Activated T-cell treated with anti-CD3 and anti-CD28 coated beads, Interleukin-2, amount 50 U/mL, for 72 hours (primary cell): ENCODE measurements at regions not wholly inside any gene's neighbourhood (a gene's known extent, or its start where the extent isn't known, plus 50 kb on each side); places are given as distances from the start of the nearest gene placed in this dataset.

ENCODE experiments used
- ATAC-seq, 2 donors: fragments of 150-1000 bp; cut with Tn5 transposase; replicated peaks in 1 of 2; 2 replicates each; pipeline ENCODE4 v1.10.0; 2021; ENCODE audit warnings: moderate library complexity in 2 of 2, mild to moderate bottlenecking in 1 of 2
- DNase-seq, 2 donors: peaks; one replicate each; pipeline ENCODE4 v3.0.0; 2021 to 2022; ENCODE audit warnings: mixed read lengths in 1 of 2
- H3K27ac Mint-ChIP-seq: one replicate; pipeline ENCODE4 v1.8.0; 2022; ENCODE audit warnings: mild to moderate bottlenecking, moderate library complexity, mixed read lengths
- H3K27me3 Mint-ChIP-seq: one replicate; pipeline ENCODE4 v1.8.0; 2022; ENCODE audit warnings: low read depth, mixed read lengths
- H3K36me3 Mint-ChIP-seq, 2 donors: one replicate each; pipeline ENCODE4 v1.8.0; 2022; ENCODE audit warnings: mixed read lengths in 2 of 2, mild to moderate bottlenecking in 1 of 2; ENCODE audit not compliant: insufficient read depth in 2 of 2
- H3K4me1 Mint-ChIP-seq: one replicate; pipeline ENCODE4 v1.8.0; 2022; ENCODE audit warnings: low read depth, mixed read lengths
- H3K4me3 Mint-ChIP-seq, 2 donors: one replicate each; pipeline ENCODE4 v1.8.0; 2022; ENCODE audit warnings: mild to moderate bottlenecking in 2 of 2, mixed read lengths in 2 of 2, moderate library complexity in 2 of 2
- H3K9me3 Mint-ChIP-seq, 2 donors: one replicate each; pipeline ENCODE4 v1.8.0; 2022; ENCODE audit warnings: mixed read lengths in 2 of 2

GRCh38 chr11:131146827-131147490 is 223.5 kb upstream of the NTM start:
- ATAC-seq, result no peak
- Mint-ChIP-seq H3K27me3 (no peaks in the 10 kb centered on the region), H3K4me1 (no peaks in the 10 kb centered on the region), H3K9me3 (peaks cover 0 to 2% of the 10 kb centered on the region in 2 donors), H3K36me3 (no peaks in the 10 kb centered on the region), H3K27ac (no peak overlapping the region), H3K4me3 (no peak overlapping the region)
- no peak for DNase-seq

- H3K4me3 Mint-ChIP-seq, result no peak overlapping the region
- DNase-seq (no peak), ATAC-seq (no peak)
- H3K27me3 Mint-ChIP-seq, result no peaks in the 10 kb centered on the region
- peaks cover 2 to 3% of the 10 kb centered on the region in 2 donors for H3K9me3 Mint-ChIP-seq
- H3K27ac Mint-ChIP-seq, result no peak overlapping the region
- H3K36me3 Mint-ChIP-seq, result no peaks in the 10 kb centered on the region
- H3K4me1 Mint-ChIP-seq, result no peaks in the 10 kb centered on the region
These were observed 216.1 kb upstream of the NTM start for GRCh38 chr11:131154351-131154750.

- Mint-ChIP-seq H3K27ac (no peak overlapping the region), H3K36me3 (no peaks in the 10 kb centered on the region), H3K27me3 (no peaks in the 10 kb centered on the region), H3K4me1 (no peaks in the 10 kb centered on the region), H3K4me3 (no peak overlapping the region), H3K9me3 (peaks cover 1 to 2% of the 10 kb centered on the region in 2 donors)
- no peak for ATAC-seq
- DNase-seq, result no peak
These were observed 212.7 kb upstream of the NTM start for GRCh38 chr11:131157678-131158077.

- DNase-seq, result no peak
- Mint-ChIP-seq H3K4me1 (no peaks in the 10 kb centered on the region), H3K27me3 (no peaks in the 10 kb centered on the region), H3K27ac (no peak overlapping the region), H3K36me3 (no peaks in the 10 kb centered on the region), H3K4me3 (no peak overlapping the region), H3K9me3 (no peaks in the 10 kb centered on the region)
- no peak for ATAC-seq
These were observed 209.6 kb upstream of the NTM start for GRCh38 chr11:131160846-131161245.

GRCh38 chr11:131163613-131164012 is 206.8 kb upstream of the NTM start:
- Mint-ChIP-seq H3K27ac (no peak overlapping the region), H3K4me3 (no peak overlapping the region), H3K36me3 (no peaks in the 10 kb centered on the region), H3K9me3 (no peaks in the 10 kb centered on the region), H3K27me3 (no peaks in the 10 kb centered on the region), H3K4me1 (no peaks in the 10 kb centered on the region)
- no peak for DNase-seq
- ATAC-seq, result no peak

GRCh38 chr11:131165036-131165435 is 205.4 kb upstream of the NTM start:
- Mint-ChIP-seq H3K9me3 (no peaks in the 10 kb centered on the region), H3K27me3 (no peaks in the 10 kb centered on the region), H3K27ac (no peak overlapping the region), H3K4me3 (no peak overlapping the region), H3K36me3 (no peaks in the 10 kb centered on the region), H3K4me1 (no peaks in the 10 kb centered on the region)
- DNase-seq (no peak), ATAC-seq (no peak)

GRCh38 chr11:131168839-131169713 is 201.3 kb upstream of the NTM start:
- Mint-ChIP-seq H3K9me3 (no peaks in the 10 kb centered on the region), H3K27me3 (no peaks in the 10 kb centered on the region), H3K36me3 (no peaks in the 10 kb centered on the region), H3K4me3 (no peak overlapping the region), H3K4me1 (no peaks in the 10 kb centered on the region), H3K27ac (no peak overlapping the region)
- DNase-seq (no peak), ATAC-seq (no peak)

GRCh38 chr11:131172011-131172410 is 198.4 kb upstream of the NTM start:
- Mint-ChIP-seq H3K27ac (no peak overlapping the region), H3K9me3 (no peaks in the 10 kb centered on the region), H3K36me3 (no peaks in the 10 kb centered on the region), H3K4me1 (no peaks in the 10 kb centered on the region), H3K4me3 (no peak overlapping the region), H3K27me3 (no peaks in the 10 kb centered on the region)
- DNase-seq (no peak), ATAC-seq (no peak)

GRCh38 chr11:131178020-131178419 is 192.4 kb upstream of the NTM start:
- no peak overlapping the region for H3K27ac Mint-ChIP-seq
- no peaks in the 10 kb centered on the region for H3K27me3 Mint-ChIP-seq
- H3K4me3 Mint-ChIP-seq, result no peak overlapping the region
- H3K9me3 Mint-ChIP-seq, result no peaks in the 10 kb centered on the region
- no peaks in the 10 kb centered on the region for H3K36me3 Mint-ChIP-seq
- DNase-seq (no peak), ATAC-seq (no peak)
- H3K4me1 Mint-ChIP-seq, result no peaks in the 10 kb centered on the region

GRCh38 chr11:131178596-131178995 is 191.8 kb upstream of the NTM start:
- Mint-ChIP-seq H3K4me3 (no peak overlapping the region), H3K4me1 (no peaks in the 10 kb centered on the region)
- ATAC-seq, result no peak

GRCh38 chr11:131179836-131180235 is 190.6 kb upstream of the NTM start:
- no peaks in the 10 kb centered on the region for H3K36me3 Mint-ChIP-seq
- H3K9me3 Mint-ChIP-seq, result no peaks in the 10 kb centered on the region
- no peak for DNase-seq
- ATAC-seq, result no peak
- no peaks in the 10 kb centered on the region for H3K27me3 Mint-ChIP-seq
- H3K27ac Mint-ChIP-seq, result no peak overlapping the region
- H3K4me1 Mint-ChIP-seq, result no peaks in the 10 kb centered on the region
- no peak overlapping the region for H3K4me3 Mint-ChIP-seq

More at GRCh38 chr11:131178596-131178995, 191.8 kb upstream of the NTM start:
- Mint-ChIP-seq H3K27ac (no peak overlapping the region), H3K9me3 (no peaks in the 10 kb centered on the region), H3K27me3 (no peaks in the 10 kb centered on the region), H3K36me3 (no peaks in the 10 kb centered on the region)
- no peak for DNase-seq

- Mint-ChIP-seq H3K4me1 (no peaks in the 10 kb centered on the region), H3K9me3 (no peaks in the 10 kb centered on the region), H3K27me3 (peaks cover 5% of the 10 kb centered on the region), H3K4me3 (no peak overlapping the region), H3K36me3 (no peaks in the 10 kb centered on the region), H3K27ac (no peak overlapping the region)
- DNase-seq (no peak), ATAC-seq (no peak)
These were observed 184.5 kb upstream of the NTM start for GRCh38 chr11:131185915-131186314.

GRCh38 chr11:131186629-131187101 is 183.8 kb upstream of the NTM start:
- Mint-ChIP-seq H3K36me3 (no peaks in the 10 kb centered on the region), H3K27me3 (peaks cover 5% of the 10 kb centered on the region), H3K9me3 (no peaks in the 10 kb centered on the region), H3K4me3 (no peak overlapping the region), H3K27ac (no peak overlapping the region), H3K4me1 (no peaks in the 10 kb centered on the region)
- DNase-seq (peak in 1 of 2 donors; percentile 1), ATAC-seq (peak; percentile 27 to 56)
